ENCODE measurements at regions not wholly inside any gene's neighbourhood (a gene's known extent, or its start where the extent isn't known, plus 50 kb on each side); places are given as distances from the start of the nearest gene placed in this dataset.

DNA sequence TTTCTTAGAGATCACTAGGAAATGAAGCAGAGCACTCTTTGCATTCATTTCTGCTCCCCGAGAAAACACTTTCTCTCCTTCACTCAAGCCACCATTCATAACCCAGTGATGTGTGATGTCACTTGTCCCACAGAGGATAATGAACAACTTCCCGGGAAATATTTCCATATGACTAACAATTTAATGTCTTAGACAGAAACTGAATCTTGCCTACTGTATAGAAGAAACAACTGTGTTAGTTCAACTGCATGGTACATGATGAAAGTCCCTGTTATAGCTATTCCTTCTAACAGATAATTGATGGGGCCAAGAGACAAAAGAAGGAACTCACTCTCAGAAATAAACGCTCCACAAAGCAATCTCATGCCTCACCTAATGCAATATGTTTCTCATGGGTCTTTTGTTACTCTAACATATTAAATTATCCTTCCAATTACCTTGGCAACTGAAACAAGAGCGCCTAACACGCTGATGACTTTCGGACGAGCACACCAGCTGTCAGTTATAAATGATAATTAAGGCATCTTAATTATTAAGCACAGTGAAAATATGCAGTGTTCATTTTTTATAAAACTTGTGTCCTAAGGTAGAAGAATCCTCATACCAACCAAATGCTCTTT lies 113.7 kb upstream of the TLR3 start:
- no peak for DNase-seq (ENCODE audit: low read depth, low spot score)
- H3K4me3 ChIP-seq (ENCODE audit: low read depth, low read length) = no peak overlapping the region
- TF ChIP-seq, protein P1, sequence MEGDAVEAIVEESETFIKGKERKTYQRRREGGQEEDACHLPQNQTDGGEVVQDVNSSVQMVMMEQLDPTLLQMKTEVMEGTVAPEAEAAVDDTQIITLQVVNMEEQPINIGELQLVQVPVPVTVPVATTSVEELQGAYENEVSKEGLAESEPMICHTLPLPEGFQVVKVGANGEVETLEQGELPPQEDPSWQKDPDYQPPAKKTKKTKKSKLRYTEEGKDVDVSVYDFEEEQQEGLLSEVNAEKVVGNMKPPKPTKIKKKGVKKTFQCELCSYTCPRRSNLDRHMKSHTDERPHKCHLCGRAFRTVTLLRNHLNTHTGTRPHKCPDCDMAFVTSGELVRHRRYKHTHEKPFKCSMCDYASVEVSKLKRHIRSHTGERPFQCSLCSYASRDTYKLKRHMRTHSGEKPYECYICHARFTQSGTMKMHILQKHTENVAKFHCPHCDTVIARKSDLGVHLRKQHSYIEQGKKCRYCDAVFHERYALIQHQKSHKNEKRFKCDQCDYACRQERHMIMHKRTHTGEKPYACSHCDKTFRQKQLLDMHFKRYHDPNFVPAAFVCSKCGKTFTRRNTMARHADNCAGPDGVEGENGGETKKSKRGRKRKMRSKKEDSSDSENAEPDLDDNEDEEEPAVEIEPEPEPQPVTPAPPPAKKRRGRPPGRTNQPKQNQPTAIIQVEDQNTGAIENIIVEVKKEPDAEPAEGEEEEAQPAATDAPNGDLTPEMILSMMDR (IDR thresholded peaks at IDR 0.05; ENCODE audit: low read depth, low read length) = no peak
- in situ Hi-C loops (cut with HindIII; ENCODE audit: low sequenced_read_pairs) = no loop called here

DNA sequence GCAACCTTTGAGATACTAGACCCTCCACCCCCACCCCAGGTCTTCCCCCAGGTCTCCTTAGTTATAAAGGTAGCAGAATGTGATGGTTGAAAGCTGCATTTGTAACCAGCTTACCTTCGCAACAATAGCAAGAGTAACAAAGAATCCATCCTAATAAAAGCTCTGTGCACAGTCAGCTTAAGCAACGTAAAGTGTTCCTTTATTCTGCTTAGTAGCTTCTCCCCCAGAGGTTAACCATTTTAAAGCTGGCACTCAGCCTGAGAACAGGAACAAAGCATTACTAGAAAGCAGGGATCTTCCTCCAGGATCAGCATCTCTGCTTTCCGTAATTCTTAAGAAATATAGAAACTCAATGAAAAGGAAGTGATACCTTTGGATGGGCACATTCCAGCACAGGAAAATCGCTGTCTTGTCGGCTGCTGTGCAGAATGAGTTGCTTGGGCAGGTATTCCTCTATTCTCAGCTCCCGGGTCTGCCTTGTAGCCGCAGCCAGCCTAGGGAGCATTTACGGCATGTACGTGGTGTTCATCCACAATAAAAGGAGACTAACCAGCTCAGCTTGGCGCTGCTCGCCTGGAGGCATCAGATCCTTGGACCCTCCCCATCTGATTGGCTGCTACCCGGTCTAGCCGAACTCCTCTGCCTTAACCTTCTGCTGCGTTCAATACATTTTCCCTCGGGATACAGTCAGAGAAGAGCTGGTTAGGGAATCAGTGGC lies 113.0 kb upstream of the TLR3 start:
- TF ChIP-seq, protein P1 (IDR thresholded peaks at IDR 0.05; ENCODE audit: low read depth, low read length) = no peak
- DNase-seq (ENCODE audit: low read depth, low spot score) = no peak
- in situ Hi-C loops (cut with HindIII; ENCODE audit: low sequenced_read_pairs) = no loop called here
- no peak overlapping the region for H3K4me3 ChIP-seq (ENCODE audit: low read depth, low read length)

DNA sequence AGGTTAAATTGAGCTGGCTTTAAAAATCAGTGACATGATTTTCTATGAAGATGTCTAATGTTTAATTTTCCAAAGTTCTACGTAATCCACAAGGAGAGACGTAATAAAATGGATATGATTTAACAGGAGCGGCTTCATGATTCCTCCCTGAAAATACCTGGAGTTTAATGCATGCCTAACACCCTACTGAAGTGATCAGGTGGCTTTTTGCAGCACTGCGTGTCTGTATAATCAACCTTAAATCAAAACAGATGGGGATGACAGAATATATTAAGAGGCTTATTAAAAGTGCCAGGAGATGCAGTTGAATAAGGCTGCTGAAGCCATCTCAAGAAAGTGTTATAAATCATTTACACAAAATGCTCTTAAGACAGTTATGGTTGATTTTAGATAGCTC lies 112.4 kb upstream of the TLR3 start:
- no peak for DNase-seq (ENCODE audit: low read depth, low spot score)
- TF ChIP-seq, protein P1 (IDR thresholded peaks at IDR 0.05; ENCODE audit: low read depth, low read length) = no peak
- no peak overlapping the region for H3K4me3 ChIP-seq (ENCODE audit: low read depth, low read length)
- in situ Hi-C loops (cut with HindIII; ENCODE audit: low sequenced_read_pairs) = no loop called here

DNA sequence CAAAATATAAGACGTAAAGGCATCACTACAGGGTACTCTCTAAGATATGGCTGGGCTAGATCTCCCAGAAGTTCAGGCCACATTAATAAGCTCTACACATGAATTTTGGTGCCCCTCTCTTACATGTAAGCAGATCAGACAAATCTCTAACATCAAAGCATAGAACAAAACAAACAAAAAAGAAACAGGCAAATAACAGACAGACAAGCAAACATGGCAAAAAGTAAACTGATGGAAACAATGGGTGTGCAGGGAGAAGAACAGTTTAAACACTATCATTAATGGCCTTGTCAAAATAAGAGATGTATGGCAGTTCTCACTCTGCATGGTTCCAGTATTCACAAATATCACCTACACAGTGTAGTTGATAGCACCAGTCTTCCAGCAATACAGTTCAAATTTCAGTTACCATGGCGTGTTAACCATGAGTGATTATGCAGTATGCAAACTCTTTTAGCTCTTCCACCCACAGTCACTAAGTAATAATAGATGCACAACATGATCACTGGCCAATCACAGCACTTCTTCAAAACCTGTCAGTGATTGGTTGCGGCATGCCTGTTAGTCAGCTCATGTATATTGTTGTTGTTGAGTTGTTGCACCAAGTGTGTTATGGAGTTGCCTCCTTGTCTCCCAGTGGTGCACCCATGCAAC lies 110.7 kb upstream of the TLR3 start:
- in situ Hi-C loops (cut with HindIII; ENCODE audit: low sequenced_read_pairs) = no loop called here
- TF ChIP-seq, protein P1 (IDR thresholded peaks at IDR 0.05; ENCODE audit: low read depth, low read length) = no peak
- no peak for DNase-seq (ENCODE audit: low read depth, low spot score)

DNA sequence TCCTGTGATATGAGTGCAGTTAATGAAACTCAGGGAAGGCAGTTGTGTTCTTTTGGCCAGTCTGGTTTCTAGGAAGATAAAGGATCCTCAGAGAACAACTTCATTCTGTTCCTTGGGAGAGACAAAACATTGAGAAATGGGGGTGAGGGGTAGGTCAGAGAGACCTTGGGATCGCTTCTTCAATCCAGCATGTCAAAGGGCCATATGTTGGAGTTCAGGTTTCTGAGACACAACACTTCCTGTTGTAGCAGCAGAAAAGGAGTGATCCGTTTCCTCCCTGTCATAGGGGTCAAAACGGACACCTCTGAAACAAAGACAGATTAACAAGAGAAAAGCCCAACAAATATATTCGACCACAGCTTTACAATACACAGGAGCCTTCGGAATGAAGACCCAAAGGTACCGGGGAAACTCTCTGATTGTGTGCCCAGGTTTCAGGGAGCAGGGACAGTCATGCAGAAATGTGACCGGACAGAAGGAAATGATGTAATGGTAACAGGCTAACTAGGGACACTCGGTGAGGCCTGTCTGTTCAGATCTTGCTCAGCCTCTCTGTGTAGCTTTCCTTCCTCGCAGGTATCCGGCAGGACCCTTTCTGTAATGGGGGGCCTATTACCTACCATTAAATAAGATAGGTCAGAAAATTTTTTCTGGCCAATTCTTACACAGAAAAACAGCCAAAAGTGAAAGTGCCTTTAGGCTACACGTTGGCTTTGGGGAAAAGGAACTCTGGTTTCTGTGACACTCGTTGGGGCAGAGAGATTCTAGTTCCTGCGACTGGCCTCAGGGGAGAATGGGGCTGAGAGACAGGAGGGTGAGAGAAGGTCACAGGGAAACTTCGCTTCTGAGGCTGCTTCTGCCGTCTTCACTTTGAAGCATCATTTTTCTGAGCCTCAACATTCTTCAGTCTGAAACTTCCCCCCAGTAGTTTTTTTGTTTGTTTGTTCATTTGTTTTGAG lies 103.3 kb upstream of the TLR3 start:
- TF ChIP-seq, protein P1 (IDR thresholded peaks at IDR 0.05; ENCODE audit: low read depth, low read length) = no peak
- in situ Hi-C loops (cut with HindIII; ENCODE audit: low sequenced_read_pairs) = no loop called here
- no peak overlapping the region for H3K4me3 ChIP-seq (ENCODE audit: low read depth, low read length)
- no peak for DNase-seq (ENCODE audit: low read depth, low spot score)

More for the DNA sequence above, 110.7 kb upstream of the TLR3 start:
- no peak overlapping the region for H3K4me3 ChIP-seq (ENCODE audit: low read depth, low read length)

DNA sequence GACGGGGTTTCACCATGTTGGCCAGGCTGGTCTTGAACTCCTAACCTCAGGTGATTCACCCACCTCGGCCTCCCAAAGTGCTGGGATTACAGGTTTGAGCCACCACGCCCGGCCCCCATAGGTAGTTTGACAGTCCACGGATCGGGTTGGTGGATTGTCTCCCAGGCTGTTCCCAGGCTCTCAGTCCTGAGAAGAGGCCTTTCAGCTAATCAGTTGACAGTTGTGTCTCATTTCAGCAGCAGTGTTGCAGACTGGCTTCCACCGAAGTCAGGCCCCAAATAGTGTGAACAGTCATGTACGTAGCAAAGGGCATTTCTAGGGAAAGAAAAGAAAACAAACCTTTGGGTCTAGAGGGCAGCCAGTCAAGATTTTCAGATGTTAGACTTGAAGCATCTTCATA lies 102.4 kb upstream of the TLR3 start:
- TF ChIP-seq, protein P1 (IDR thresholded peaks at IDR 0.05; ENCODE audit: low read depth, low read length) = no peak
- in situ Hi-C loops (cut with HindIII; ENCODE audit: low sequenced_read_pairs) = no loop called here
- DNase-seq (ENCODE audit: low read depth, low spot score) = no peak
- H3K4me3 ChIP-seq (ENCODE audit: low read depth, low read length) = no peak overlapping the region
